Right forelimb (tissue), 1 donor: ENCODE measurements at regions not wholly inside any gene's neighbourhood (a gene's known extent, or its start where the extent isn't known, plus 50 kb on each side); places are given as distances from the start of the nearest gene placed in this dataset.

Experiments
- DNase-seq: peaks from one replicate; pipeline ENCODE4 v3.0.0-alpha.2; 2018

- no peak for DNase-seq
Observed at GRCh38 chr4:42331914-42332368, 65.3 kb upstream of the SHISA3 start.

- DNase-seq = no peak
Observed at GRCh38 chr4:42339935-42340406, 57.3 kb upstream of the SHISA3 start.

GRCh38 chr4:42341518-42342026, 55.7 kb upstream of the SHISA3 start:
- no peak for DNase-seq

GRCh38 chr4:42342459-42342858, 54.8 kb upstream of the SHISA3 start:
- DNase-seq = no peak

GRCh38 chr4:42344309-42344708, 53.0 kb upstream of the SHISA3 start:
- DNase-seq = no peak

GRCh38 chr4:42344749-42345148, 52.5 kb upstream of the SHISA3 start:
- no peak for DNase-seq

GRCh38 chr4:42345962-42346544, 51.2 kb upstream of the SHISA3 start:
- no peak for DNase-seq

GRCh38 chr4:42347076-42347475, 50.2 kb upstream of the SHISA3 start:
- DNase-seq = no peak
